ENCODE measurements at regions not wholly inside any gene's neighbourhood (a gene's known extent, or its start where the extent isn't known, plus 50 kb on each side); places are given as distances from the start of the nearest gene placed in this dataset.
"Not testable (repeated sequence)": the region's sequence is repeated elsewhere in the genome, so short reads cannot be mapped to it uniquely, and the experiment has no call there.

DNA sequence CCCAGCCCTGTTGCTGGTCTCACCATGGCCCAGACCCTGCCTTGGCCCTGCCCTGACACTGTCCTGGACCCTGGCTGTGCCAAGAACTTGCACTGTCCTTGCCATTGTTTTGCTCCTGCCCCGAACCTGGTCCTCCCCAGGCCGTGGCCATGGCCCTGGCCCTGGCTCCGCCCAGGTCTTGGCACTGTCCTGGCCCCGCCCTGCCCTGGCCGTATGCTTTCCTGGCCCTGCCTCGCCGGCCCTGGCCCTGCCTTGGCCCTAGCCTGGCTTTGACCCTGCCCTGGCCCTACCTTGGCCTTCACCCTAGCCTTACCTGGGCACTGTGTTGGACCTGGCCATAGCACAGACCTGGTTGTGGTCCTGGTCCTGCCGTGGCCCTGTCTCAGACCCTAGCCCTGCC, 1558.9 kb downstream of the RPIA start:
- not testable (repeated sequence) for ATAC-seq

DNA sequence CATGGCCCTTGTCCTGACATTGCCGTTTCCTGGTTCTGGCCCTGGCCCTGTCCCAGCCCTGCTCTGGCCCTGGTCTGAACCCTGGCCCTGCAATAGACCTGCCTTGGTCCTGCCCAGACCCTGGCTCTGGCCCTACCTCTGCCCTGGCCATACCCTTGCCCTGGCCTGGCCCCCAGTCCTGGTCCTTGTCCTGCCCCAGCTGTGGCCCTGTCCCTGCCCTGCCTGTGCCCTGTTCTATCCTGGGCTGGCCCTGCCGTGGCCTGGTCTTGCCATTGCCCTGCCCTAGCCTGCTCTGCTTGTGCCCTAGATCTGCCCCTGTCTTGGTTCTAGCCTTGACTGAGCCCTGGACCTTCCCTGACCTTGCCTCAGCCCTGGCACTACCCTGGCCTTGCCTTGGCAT, 1560.1 kb downstream of the RPIA start:
- not testable (repeated sequence) for ATAC-seq

DNA sequence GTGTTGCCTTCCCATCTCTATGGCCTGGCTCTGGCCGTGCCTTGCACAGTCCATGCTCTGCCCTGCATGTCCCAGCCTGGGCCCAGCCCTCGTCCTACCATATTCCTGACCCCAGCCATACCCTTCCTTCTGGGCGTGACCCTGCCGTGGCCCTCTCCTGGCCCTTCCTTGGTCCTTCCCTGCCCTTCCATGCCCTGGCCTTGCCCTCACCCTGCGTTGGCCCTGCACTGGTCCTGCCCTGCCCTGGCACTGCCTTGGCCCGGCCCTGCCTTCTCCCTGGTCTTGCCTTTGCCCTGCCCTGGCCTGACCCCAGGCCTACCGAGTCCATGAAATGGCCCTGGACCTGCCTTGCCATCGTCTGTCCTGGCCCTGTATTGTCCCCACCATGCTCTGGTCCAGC, 1561.8 kb downstream of the RPIA start:
- not testable (repeated sequence) for ATAC-seq

DNA sequence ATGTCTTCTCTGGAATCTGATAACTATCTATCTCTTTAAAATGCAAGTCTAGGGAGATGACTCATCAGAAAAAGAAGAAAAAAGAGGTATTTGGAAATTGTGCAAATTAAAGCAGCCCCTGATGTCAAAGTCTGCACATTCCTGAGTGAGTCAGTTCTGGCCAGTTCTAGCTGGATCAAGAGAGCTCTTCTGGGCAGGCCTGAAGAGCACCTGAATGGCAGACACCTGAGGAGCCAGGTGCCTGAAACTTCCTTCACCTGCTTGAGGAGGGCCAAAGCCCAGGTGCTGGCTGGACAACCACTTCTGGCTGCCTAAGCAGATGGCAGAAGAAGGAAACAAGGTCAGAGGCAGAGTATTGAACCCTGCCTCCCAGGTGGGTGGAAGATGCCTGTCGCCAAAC, 1575.4 kb downstream of the RPIA start:
- not testable (repeated sequence) for ATAC-seq

DNA sequence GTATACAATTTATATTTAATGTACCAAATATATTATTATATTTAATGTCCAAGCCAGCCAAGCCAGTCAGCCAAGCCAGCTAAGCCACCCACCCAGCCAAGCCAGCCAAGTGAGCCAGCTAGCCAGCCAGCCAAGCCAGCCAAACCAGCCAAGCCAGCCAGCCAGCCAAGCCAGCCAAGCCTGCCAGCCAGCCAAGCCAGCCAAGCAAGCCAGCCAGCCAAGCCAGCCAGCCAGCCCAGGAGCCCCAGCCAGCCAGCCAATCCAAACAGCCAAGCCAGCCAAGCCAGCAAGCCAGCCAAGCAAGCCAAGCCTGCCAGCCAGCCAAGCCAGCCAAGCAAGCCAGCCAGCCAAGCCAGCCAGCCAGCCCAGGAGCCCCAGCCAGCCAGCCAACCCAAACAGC, 1596.3 kb downstream of the RPIA start:
- not testable (repeated sequence) for ATAC-seq

DNA sequence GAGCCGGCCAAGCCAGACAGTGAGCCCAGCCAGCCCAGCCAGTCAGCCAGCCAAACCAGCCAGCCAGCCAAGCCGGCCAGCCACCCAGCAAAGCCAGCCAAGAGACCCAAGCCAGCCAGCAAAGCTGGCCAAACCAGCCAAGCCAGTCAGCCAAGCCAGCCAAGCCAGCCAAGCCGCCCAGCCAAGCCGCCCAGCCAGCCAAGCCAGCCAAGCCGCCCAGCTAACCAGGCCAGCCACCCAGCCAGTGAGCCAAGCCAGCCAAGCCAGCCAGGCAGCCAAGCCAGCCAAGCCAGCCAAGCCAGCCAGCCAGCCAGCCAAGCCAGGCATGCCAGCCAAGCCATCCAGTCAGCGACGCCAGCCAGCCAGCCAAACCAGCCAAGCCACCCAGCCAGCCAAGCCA, 1596.9 kb downstream of the RPIA start:
- not testable (repeated sequence) for ATAC-seq

DNA sequence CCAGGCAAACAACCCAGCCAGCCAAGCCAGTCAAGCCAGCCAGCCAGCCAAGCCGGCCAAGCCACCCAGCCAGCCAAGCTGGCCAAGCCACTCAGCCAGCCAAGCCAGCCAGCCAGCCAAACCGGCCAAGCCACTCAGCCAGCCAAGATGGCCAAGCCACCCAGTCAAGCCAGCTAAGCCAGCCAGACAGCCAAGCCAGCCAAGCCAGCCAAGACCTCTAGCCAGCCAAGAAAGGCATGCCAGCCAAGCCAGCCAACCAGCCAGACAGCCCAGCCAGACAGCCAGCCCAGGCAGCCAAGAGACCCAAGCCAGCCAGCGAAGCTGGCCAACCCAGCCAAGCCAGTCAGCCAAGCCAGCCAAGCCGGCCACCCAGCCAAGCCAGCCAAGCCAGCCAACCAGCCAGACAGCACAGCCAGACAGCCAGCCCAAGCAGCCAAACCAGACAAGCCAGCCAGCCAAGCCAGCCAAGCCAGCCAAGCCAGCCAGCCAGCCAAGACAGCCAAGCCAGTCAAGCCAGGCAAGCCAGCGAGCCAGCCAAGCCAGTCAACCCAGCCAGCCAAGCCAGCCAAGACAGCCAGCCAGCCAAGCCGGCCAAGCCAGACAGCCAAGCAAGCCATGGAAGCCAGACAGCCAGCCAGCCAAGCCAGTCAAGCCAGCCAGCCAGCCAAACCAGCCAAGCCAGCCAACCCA, 1598.0 kb downstream of the RPIA start:
- ATAC-seq = not testable (repeated sequence)

DNA sequence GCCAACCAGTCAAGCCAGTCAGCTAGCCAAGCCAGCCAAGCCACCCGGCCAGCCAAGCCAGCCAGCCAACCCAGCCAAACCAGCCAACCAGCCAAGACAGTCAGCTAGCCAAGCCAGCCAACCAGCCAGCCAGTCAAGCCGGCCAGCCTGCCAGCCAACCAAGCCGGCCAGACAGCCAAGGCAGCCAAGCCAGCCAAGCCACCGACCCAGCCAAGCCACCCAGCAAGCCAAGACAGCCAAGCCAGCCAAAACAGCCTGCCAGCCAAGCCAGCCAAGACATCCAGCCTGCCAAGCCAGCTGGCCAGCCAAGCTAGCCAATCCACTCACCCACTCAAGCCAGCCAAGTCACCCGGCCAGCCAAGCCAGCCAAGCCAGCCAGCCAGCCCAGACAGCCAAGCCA, 1599.2 kb downstream of the RPIA start:
- ATAC-seq = not testable (repeated sequence)

DNA sequence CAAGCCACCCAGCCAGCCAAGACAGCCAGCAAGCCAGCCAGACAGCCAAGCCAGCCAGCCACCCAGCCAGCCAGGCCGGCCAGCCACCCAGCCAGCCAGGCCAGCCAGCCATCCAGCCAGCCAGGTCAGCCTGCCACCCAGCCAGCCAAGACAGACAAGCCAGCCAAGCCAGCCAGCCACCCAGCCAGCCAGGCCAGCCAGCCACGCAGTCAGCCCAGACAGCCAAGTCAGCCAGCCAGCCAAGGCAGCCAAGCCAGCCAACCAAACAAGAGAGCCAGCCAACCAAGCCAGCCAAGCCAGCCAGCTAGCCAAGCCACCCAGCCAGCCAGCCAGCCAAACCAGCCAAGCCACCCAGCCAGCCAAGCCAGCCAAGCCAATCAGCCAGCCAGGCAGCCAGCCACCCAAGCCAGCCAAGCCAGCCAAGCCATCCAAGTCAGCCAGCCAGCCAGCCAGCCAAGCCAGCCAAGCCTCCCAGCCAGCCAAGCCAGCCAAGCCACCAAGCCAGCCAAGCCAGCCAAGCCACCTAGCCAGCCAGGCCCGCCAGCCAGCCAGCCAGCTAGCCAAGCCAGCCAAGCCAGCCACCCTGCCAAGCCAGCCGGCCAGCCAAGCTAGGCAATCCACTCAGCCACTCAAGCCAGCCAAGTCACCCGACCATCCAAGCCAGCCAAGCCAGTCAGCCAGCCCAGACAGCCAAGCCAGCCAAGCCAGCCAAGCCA, 1599.9 kb downstream of the RPIA start:
- ATAC-seq = not testable (repeated sequence)

GRCh38 chr2:90291934-90292333, 1600.5 kb downstream of the RPIA start:
- ATAC-seq = not testable (repeated sequence)

GRCh38 chr2:90292451-90292850, 1601.0 kb downstream of the RPIA start:
- not testable (repeated sequence) for ATAC-seq

DNA sequence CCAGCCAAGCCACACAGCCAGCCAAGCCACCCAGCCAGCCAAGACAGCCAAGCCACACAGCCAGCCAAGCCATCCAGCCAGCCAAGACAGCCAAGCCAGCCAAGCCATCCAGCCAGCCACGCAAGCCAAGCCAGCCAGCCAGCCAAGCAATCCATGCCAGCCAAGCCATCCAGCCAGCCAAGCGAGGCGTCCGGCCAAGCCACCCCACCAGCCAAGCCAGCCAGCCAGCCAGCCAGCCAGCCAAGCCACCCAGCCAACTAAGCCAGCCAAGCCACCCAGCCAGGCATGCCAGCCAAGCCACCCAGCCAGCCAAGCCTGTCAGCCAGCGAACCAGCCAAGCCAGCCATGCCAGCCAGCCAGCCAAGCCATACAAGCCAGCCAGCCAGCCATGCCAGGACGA, 1601.8 kb downstream of the RPIA start:
- ATAC-seq = not testable (repeated sequence)

- not testable (repeated sequence) for ATAC-seq
Measured at GRCh38 chr2:90293806-90294205, 1602.3 kb downstream of the RPIA start.

DNA sequence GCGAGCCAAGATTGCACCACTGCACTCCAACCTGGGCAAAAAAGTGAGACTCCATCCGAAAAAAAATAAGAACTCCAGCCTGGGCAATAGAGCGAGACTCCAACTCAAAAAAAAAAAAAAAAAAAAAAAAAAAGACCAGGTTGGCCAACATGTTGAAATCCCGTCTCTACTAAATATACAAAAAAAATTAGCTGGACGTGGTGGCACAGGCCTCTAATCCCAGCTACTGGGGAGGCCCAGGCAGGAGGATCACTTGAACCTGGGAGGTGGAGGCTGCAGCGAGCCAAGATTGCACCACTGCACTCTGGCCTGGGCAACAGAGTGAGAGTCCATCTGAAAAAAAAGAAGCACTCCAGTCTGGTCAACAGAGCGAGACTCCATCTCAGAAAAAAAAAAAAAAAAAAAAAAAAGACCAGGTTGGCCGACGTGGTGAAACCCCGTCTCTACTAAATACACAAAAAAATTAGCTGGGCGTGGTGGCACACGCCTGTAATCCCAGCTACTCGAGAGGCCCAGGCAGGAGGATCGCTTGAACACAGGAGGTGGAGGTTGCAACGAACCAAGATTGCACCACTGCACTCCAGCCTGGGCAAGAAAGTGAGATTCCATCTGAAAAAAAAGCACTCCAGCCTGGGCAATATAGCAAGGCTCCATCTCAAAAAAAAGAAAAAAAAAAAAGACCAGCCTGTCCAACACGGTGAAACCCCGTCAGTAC, 1603.7 kb downstream of the RPIA start:
- ATAC-seq = not testable (repeated sequence)

DNA sequence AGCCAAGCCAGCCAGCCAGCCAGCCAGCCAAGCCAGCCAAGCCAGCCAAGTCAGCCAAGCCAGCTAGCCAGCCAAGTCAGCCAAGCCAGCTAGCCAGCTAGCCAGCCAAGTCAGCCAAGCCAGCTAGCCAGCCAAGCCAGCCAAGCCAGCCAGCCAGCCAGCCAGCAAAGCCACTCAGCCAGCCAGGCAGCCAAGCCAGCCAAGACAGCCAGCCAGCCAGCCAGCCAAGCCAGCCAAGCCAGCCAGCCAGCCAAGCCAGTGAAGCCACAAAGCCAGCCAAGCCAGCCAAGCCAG, 1605.0 kb downstream of the RPIA start:
- not testable (repeated sequence) for ATAC-seq

DNA sequence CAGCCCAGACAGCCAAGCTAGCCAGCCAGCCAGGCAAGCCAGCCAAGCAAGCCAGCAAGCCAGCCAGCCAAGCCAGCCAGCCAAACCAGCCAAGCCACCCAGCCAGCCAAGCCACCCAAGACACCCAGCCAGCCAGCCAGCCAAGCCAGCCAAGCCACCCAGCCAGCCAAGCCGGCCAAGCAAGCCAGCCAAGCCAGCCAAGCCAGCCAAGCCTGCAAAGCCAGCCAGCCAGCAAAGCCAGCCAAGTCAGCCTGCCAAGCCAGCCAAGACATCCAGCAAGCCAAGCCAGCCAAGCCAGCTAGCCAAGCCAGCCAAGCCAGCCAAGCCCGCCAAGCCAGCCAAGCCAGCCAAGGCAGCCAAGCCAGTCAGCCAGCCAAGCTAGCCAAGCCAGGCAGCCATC, 1606.2 kb downstream of the RPIA start:
- not testable (repeated sequence) for ATAC-seq

- not testable (repeated sequence) for ATAC-seq
Measured at GRCh38 chr2:90298126-90298755, 1606.8 kb downstream of the RPIA start.

DNA sequence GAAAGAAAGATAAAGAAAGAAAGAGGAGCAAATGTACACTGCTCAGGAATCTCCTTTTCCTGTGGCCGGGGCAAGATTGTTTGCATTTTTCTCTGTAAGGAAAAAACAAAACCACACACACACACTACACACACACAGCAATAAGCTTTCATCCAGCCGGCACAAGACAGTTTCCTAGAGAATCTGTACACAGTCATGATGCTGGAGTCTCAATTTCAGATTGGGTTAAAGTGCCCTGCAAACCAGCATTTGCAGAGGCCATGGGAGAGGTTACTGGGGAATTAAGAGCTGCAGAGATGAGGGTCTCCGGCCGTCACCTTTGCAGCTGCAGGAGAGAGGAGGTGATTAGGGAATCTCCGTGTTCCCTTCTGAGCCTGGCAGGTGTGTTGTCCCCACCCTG, 1607.5 kb downstream of the RPIA start:
- not testable (repeated sequence) for ATAC-seq

- ATAC-seq = not testable (repeated sequence)
Measured at GRCh38 chr2:90322982-90323381, 1631.5 kb downstream of the RPIA start.

GRCh38 chr2:90323612-90324558, 1632.4 kb downstream of the RPIA start:
- not testable (repeated sequence) for ATAC-seq

GRCh38 chr2:90324672-90325071, 1633.2 kb downstream of the RPIA start:
- ATAC-seq = not testable (repeated sequence)

- not testable (repeated sequence) for ATAC-seq
Measured at GRCh38 chr2:90325796-90326353, 1634.4 kb downstream of the RPIA start.
